Effector CD8-positive, alpha-beta T cell (primary cell): ENCODE measurements at regions not wholly inside any gene's neighbourhood (a gene's known extent, or its start where the extent isn't known, plus 50 kb on each side); places are given as distances from the start of the nearest gene placed in this dataset.

ENCODE experiments used
- DNase-seq: peaks from one replicate; lab custom pipeline; 2025; lab: John Stamatoyannopoulos, UW

GRCh38 chr7:106166651-106167342, 54.7 kb upstream of the SYPL1 start:
- peak; percentile 3 for DNase-seq

GRCh38 chr7:106165337-106165736, 53.2 kb upstream of the SYPL1 start:
- no peak for DNase-seq

- no peak for DNase-seq
Observed at GRCh38 chr7:106163257-106163656, 51.1 kb upstream of the SYPL1 start.
